ENCODE measurements at regions not wholly inside any gene's neighbourhood (a gene's known extent, or its start where the extent isn't known, plus 50 kb on each side); places are given as distances from the start of the nearest gene placed in this dataset.

DNA sequence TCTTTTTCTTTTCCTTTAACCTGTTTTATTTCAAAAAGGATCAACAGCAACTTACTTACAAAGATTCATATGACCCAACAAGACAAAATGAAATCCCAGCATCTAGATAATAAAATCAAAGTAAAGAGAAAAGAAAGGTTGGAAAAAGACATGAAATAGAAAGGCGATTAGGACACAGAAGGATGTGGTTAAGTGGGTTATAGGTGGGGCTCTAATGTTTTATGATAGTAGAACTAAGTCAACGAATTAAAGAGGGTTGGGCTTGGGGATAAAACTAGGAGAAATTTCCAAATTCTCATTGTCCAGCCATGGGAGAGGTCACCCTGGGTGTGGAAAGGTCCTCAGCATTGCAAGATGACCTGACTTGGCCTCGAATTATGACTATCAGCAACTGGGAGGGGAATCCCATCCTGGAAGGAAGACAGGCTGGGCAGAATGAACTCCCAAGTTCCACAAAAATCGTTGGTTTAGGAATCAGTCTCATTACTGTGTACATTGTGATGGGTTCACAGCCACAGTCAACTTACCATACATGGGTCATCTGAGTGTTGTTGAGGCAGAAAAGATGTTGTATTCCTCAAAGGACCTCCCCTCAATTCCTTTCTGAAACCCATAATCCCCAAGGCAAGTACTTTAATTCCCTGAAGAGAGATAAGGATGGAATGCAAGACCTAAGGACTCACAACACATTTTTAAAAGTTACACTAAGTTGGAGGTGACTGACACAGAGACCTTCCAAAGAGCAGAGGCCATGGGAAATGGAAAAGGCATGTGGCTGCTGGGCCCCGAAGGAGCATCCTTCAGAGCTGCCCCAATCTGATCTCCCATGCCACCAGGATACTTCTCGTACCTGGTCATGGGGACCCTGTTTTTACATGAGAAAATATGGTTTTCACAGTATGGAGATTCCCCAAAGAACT lies 167.6 kb downstream of the UXS1 start:
- no peaks in the 10 kb centered on the region for H3K36me3 ChIP-seq (ENCODE audit: insufficient read depth, low read length)
- H3K4me3 ChIP-seq (ENCODE audit: low read depth, low read length) = no peak overlapping the region

DNA sequence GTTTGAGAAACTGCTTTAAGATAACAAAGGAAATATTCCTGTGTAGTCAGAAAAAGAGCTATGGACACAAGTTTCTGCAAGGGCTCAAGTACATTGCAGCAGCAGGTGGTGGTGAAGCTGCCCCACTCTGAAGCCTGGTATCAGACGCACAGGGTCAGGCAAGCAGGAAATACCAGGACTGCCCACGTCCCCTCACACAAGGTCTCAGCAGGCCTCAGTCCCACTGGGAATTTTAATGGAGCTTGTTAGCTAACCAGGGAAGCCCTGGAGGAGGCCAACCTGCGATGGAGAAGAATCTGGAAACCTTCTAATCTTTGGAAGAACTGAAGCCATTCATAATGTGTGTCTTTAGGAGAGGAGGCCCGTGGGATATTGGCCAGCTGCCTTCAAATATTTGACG lies 168.3 kb downstream of the UXS1 start:
- no peak overlapping the region for H2AFZ ChIP-seq (ENCODE audit: low read length, unreplicated experiment)
- H3K27ac ChIP-seq (ENCODE audit: low read depth, low read length) = no peak overlapping the region
- peaks cover 32% of the 10 kb centered on the region; the same call in 1 of the 2 replicates for H3K27me3 ChIP-seq (ENCODE audit: insufficient read depth, low read length)
- H3K4me1 ChIP-seq (ENCODE audit: control insufficient read depth, insufficient read depth, low read length, unreplicated experiment) = peaks cover 3% of the 10 kb centered on the region
- H3K4me3 ChIP-seq (ENCODE audit: low read depth, low read length) = no peak overlapping the region
- H3K79me2 ChIP-seq (ENCODE audit: control insufficient read depth, insufficient read depth, low read length, unreplicated experiment) = no peaks in the 10 kb centered on the region
- H3K36me3 ChIP-seq (ENCODE audit: insufficient read depth, low read length) = no peaks in the 10 kb centered on the region

More for the DNA sequence above, 167.6 kb downstream of the UXS1 start:
- Histone ChIP-seq H3K79me2 (ENCODE audit: control insufficient read depth, insufficient read depth, low read length, unreplicated experiment) (no peaks in the 10 kb centered on the region), H3K27ac (ENCODE audit: low read depth, low read length) (no peak overlapping the region), H2AFZ (ENCODE audit: low read length, unreplicated experiment) (no peak overlapping the region), H3K4me1 (ENCODE audit: control insufficient read depth, insufficient read depth, low read length, unreplicated experiment) (peaks cover 5% of the 10 kb centered on the region), H3K27me3 (ENCODE audit: insufficient read depth, low read length) (peaks cover 27% of the 10 kb centered on the region; the same call in 1 of the 2 replicates)

DNA sequence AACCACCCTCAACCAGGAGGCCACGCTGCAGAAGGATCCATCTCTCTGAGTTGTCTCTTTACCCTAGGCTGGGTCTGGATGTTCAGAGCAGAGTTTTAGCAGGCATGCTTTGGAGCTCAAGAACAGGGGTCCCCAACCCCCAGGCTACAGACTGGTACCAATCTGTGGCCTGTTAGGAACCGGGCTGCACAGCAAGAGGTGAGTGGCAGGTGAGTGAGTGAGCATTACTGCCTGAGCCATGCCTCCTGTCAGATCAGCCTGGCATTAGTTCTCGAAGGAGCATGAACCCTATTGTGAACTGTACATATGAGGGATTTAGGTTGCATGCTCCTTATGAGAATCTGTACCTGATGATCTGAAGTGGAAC lies 172.5 kb downstream of the UXS1 start:
- Histone ChIP-seq H3K4me3 (ENCODE audit: low read depth, low read length) (no peak overlapping the region), H3K36me3 (ENCODE audit: insufficient read depth, low read length) (no peaks in the 10 kb centered on the region), H2AFZ (ENCODE audit: low read length, unreplicated experiment) (no peak overlapping the region), H3K27me3 (ENCODE audit: insufficient read depth, low read length) (peaks cover 33% of the 10 kb centered on the region), H3K79me2 (ENCODE audit: control insufficient read depth, insufficient read depth, low read length, unreplicated experiment) (no peaks in the 10 kb centered on the region), H3K4me1 (ENCODE audit: control insufficient read depth, insufficient read depth, low read length, unreplicated experiment) (no peaks in the 10 kb centered on the region), H3K27ac (ENCODE audit: low read depth, low read length) (no peak overlapping the region)

DNA sequence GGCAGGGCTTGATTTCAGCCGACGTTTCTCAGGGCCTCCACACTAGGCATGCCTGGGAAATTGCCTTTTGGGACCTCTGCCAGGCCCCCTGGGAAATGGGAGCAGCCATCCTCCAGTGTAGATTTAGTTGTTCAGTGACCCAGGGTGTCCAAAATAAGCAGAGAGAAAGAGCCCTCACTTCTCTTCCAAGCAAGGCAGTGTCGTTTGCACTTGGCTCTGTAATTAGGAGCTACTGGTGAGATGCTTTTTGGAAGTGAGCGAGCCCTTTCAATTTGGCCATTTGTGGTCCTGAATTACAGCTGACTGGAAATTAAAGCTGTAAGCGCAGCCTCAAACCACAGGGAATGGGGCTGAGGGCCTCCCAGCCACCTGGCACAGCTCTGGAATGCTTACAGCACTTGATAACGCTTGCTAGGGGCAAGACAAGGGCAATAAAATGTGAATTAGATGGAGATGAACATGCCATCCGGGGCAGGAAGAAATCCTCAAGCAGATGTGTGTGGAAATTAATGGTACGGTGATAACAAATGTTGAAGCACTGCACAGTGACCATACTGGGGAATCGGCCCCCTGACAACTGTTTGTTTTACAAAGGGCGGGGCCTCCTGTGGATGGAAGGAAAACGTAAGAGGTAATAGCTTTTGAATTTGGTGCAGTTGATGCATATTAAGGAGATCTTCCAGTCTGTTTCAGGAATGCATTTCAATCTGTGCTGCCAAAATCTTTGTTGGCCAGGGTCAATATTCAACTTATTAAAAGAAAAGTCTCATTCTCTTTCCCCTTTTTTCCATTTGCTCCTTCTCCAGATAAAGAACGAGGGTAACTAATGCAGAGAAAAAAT lies 173.1 kb downstream of the UXS1 start:
- no peaks in the 10 kb centered on the region for H3K4me1 ChIP-seq (ENCODE audit: control insufficient read depth, insufficient read depth, low read length, unreplicated experiment)
- no peaks in the 10 kb centered on the region for H3K79me2 ChIP-seq (ENCODE audit: control insufficient read depth, insufficient read depth, low read length, unreplicated experiment)
- H3K4me3 ChIP-seq (ENCODE audit: low read depth, low read length) = no peak overlapping the region
- H2AFZ ChIP-seq (ENCODE audit: low read length, unreplicated experiment) = no peak overlapping the region
- H3K27ac ChIP-seq (ENCODE audit: low read depth, low read length) = no peak overlapping the region
- H3K27me3 ChIP-seq (ENCODE audit: insufficient read depth, low read length) = peaks cover 33% of the 10 kb centered on the region
- H3K36me3 ChIP-seq (ENCODE audit: insufficient read depth, low read length) = no peaks in the 10 kb centered on the region

DNA sequence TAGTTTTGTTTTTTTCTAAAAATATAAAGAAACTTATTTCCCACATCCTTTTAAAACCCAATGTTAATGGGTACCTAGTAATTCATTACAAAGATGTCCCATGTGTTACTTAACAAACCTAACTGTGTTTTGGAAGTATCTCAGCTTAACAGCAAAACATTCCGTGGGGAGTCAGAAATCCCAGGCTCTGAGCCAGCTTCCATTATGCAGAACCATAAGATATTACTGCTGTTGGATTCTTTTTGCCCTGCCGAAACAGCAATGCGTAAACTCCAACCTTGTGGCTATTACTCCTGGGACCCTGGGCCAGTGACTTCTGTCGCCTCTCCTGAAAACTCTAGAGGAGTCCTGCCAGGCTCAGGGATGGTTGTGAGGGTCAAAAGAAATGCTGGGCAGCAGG lies 174.1 kb downstream of the UXS1 start:
- Histone ChIP-seq H3K27ac (ENCODE audit: low read depth, low read length) (no peak overlapping the region), H3K79me2 (ENCODE audit: control insufficient read depth, insufficient read depth, low read length, unreplicated experiment) (no peaks in the 10 kb centered on the region), H3K27me3 (ENCODE audit: insufficient read depth, low read length) (peaks cover 31% of the 10 kb centered on the region), H3K4me1 (ENCODE audit: control insufficient read depth, insufficient read depth, low read length, unreplicated experiment) (no peaks in the 10 kb centered on the region), H3K36me3 (ENCODE audit: insufficient read depth, low read length) (no peaks in the 10 kb centered on the region), H2AFZ (ENCODE audit: low read length, unreplicated experiment) (no peak overlapping the region), H3K4me3 (ENCODE audit: low read depth, low read length) (no peak overlapping the region)

DNA sequence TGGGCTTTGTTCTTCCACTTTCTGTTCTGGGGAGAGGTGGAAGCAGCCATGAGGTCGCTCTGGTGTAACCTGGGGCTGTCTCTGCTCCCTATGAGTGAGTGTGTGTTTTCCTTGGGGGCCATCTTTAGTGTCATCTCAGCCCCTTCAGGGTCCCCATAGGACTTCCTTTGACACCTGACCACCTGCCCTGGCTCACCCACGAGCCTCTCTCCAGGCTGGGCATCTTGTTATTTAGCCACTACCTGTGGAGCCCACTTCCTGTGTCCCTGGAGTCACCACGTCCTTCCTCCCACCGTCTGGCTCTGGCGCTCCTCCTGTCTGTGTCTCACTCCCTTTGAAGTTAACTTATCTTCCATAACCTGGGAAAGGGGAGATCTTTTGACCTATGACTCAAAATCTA lies 176.0 kb downstream of the UXS1 start:
- H3K4me1 ChIP-seq (ENCODE audit: control insufficient read depth, insufficient read depth, low read length, unreplicated experiment) = no peaks in the 10 kb centered on the region
- H3K36me3 ChIP-seq (ENCODE audit: insufficient read depth, low read length) = no peaks in the 10 kb centered on the region
- no peak overlapping the region for H3K4me3 ChIP-seq (ENCODE audit: low read depth, low read length)
- H3K27ac ChIP-seq (ENCODE audit: low read depth, low read length) = no peak overlapping the region
- H3K27me3 ChIP-seq (ENCODE audit: insufficient read depth, low read length) = peaks cover 19% of the 10 kb centered on the region
- no peak overlapping the region for H2AFZ ChIP-seq (ENCODE audit: low read length, unreplicated experiment)
- H3K79me2 ChIP-seq (ENCODE audit: control insufficient read depth, insufficient read depth, low read length, unreplicated experiment) = no peaks in the 10 kb centered on the region

DNA sequence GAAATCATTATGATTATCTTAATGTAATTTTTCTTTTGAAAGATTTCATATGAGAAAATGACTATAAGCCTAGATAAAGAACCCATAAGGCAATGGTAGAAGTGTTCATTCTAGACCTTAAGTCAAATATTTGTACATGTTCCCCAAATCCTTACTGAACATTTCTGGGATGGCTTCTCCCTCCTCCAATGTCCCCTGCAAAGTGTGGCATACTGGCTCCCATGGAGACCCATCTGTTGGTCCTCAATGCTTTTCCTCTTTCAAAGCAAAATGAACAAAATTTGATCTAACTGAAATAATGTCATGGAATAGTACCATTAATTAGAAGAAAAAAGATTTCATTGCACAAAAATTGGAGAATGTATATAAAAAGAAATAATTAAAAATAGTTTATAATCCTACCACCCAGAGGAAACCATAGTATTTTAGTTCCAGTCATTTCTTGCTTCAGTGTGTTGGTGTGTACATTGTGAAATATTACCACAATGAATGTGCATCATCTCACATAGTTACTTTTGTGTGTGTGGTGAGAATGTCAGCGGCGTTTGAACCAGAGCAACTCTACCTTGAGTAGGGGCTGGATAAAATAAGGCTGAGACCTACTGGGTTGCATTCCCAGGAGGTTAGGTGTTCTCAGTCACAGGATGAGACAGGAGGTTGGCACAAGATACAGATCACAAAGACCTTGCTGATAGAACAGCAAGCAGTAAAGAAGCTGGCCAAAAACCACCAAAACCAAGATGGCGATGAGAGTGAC lies 181.3 kb downstream of the UXS1 start:
- Histone ChIP-seq H3K27me3 (ENCODE audit: insufficient read depth, low read length) (no peaks in the 10 kb centered on the region), H3K4me3 (ENCODE audit: low read depth, low read length) (no peak overlapping the region), H3K4me1 (ENCODE audit: control insufficient read depth, insufficient read depth, low read length, unreplicated experiment) (no peaks in the 10 kb centered on the region), H2AFZ (ENCODE audit: low read length, unreplicated experiment) (no peak overlapping the region), H3K27ac (ENCODE audit: low read depth, low read length) (no peak overlapping the region), H3K79me2 (ENCODE audit: control insufficient read depth, insufficient read depth, low read length, unreplicated experiment) (no peaks in the 10 kb centered on the region), H3K36me3 (ENCODE audit: insufficient read depth, low read length) (no peaks in the 10 kb centered on the region)

DNA sequence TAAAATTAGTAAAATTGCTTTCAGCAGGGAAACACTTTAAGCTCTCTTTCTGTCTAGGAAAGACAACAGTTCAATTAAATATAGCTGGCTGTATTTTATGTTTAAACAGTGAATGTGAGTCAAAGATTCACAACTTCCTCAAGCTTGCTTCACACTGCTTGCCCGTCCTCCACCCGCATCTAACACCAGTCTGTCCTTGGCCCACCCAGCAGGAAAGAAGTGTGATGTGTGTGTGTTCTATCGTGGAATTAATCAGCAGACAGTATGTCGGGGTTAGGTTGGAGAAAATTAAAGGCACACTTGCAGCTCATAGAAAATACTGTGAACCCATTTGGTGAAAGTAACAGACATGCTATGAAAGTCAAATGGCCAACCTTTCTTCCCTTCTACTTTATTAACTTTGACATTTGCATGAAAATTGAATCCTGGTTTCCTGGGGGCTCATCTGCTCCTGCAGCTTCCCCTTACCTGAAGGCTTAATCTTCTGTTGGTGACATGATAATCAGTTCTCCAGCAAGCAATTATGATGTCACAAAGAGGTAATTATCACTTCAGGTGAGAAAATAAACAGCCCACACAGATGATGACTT lies 182.0 kb downstream of the UXS1 start:
- Histone ChIP-seq H3K36me3 (ENCODE audit: insufficient read depth, low read length) (no peaks in the 10 kb centered on the region), H3K4me1 (ENCODE audit: control insufficient read depth, insufficient read depth, low read length, unreplicated experiment) (no peaks in the 10 kb centered on the region), H3K27ac (ENCODE audit: low read depth, low read length) (no peak overlapping the region), H3K4me3 (ENCODE audit: low read depth, low read length) (no peak overlapping the region), H3K79me2 (ENCODE audit: control insufficient read depth, insufficient read depth, low read length, unreplicated experiment) (no peaks in the 10 kb centered on the region), H2AFZ (ENCODE audit: low read length, unreplicated experiment) (no peak overlapping the region), H3K27me3 (ENCODE audit: insufficient read depth, low read length) (no peaks in the 10 kb centered on the region)

DNA sequence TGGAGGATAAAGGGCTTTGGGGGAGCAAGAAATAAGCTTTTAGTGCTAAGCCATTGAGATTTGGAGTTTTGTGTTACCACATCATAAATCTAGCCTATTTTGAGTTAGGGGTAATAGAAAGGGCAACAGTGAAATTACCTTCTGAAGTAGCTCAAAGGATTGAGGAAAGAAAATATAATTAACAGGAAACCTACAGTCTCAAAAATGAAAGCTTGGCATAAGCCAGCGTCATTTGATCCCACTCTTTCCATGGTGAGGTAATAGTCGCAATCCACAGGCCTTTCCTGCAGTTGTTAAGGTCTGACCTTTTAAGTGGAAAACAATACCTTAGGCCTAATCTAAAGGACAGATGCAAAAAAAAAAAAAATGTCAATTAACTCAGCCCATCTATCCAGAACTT lies 182.7 kb downstream of the UXS1 start:
- Histone ChIP-seq H3K4me3 (ENCODE audit: low read depth, low read length) (no peak overlapping the region), H3K79me2 (ENCODE audit: control insufficient read depth, insufficient read depth, low read length, unreplicated experiment) (no peaks in the 10 kb centered on the region), H3K27me3 (ENCODE audit: insufficient read depth, low read length) (no peaks in the 10 kb centered on the region), H3K36me3 (ENCODE audit: insufficient read depth, low read length) (no peaks in the 10 kb centered on the region), H3K27ac (ENCODE audit: low read depth, low read length) (no peak overlapping the region), H2AFZ (ENCODE audit: low read length, unreplicated experiment) (no peak overlapping the region), H3K4me1 (ENCODE audit: control insufficient read depth, insufficient read depth, low read length, unreplicated experiment) (no peaks in the 10 kb centered on the region)

DNA sequence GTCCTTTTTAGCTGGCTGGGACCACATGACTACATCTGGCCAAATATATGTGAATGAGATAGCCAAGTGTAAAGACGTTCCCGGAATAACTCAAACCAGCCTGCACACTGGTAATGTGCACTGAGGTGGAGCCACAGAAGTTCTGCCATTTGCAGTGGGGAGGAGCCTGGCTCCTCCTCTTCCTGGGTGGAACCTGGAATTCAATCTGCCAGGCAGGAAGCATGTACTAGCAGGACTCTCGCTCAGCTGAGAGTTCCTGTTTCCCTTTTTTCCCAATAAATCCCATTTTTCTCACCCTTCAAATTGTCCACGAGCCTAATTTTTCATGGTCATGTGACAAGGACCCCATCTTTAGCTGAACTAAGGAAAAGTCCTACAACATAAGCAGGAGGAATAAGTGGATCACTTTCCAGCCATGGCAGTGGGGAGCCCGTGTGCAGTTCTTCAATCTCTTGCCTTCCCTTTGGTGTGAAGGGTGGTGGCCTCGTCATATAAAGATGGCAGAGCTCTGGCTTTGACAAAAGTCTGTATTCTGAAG lies 183.2 kb downstream of the UXS1 start:
- H3K27me3 ChIP-seq (ENCODE audit: insufficient read depth, low read length) = no peaks in the 10 kb centered on the region
- H3K4me1 ChIP-seq (ENCODE audit: control insufficient read depth, insufficient read depth, low read length, unreplicated experiment) = no peaks in the 10 kb centered on the region
- no peak overlapping the region for H3K27ac ChIP-seq (ENCODE audit: low read depth, low read length)
- no peak overlapping the region for H3K4me3 ChIP-seq (ENCODE audit: low read depth, low read length)
- no peak overlapping the region for H2AFZ ChIP-seq (ENCODE audit: low read length, unreplicated experiment)
- no peaks in the 10 kb centered on the region for H3K79me2 ChIP-seq (ENCODE audit: control insufficient read depth, insufficient read depth, low read length, unreplicated experiment)
- no peaks in the 10 kb centered on the region for H3K36me3 ChIP-seq (ENCODE audit: insufficient read depth, low read length)

Data from ACC112 (cell line).